SK-N-SH (cell line): ENCODE measurements at regions not wholly inside any gene's neighbourhood (a gene's known extent, or its start where the extent isn't known, plus 50 kb on each side); places are given as distances from the start of the nearest gene placed in this dataset.

Experiments used
- CTCF ChIA-PET: fragments of 300-600, 350-600 bp; formaldehyde crosslinking; extraction: SDS; loops from one replicate; lab custom pipeline; 2021; lab: Yijun Ruan, JAX
- POLR2A ChIA-PET: fragments of 350-600 bp; sonication (Branson Sonifier 250); formaldehyde crosslinking; extraction: SDS; loops from one replicate; lab custom pipeline; 2020; ENCODE audit warnings: antibody characterized with exemption, inconsistent platforms; lab: Yijun Ruan, JAX
- DNase-seq: peaks from one replicate; pipeline ENCODE4 v3.0.0; 2012
- H2AFZ ChIP-seq: fragments of 200-600 bp; sonication (generic); 2 replicates; pipeline ENCODE4 v1.8.1; 2016; ENCODE audit warnings: antibody characterized with exemption, mild to moderate bottlenecking, low read depth
- H3F3A ChIP-seq: fragments of 200-600 bp; sonication (generic); replicated peaks from 2 replicates; pipeline ENCODE3; 2016; ENCODE audit warnings: antibody characterized with exemption, mild to moderate bottlenecking; ENCODE audit not compliant: insufficient read depth
- H3K27ac ChIP-seq, 2 experiments: fragments of 200-500 bp in 1 of 2; fragments of 200-600 bp in 1 of 2; sonication (Bioruptor generic) in 1 of 2; sonication (generic), shearing (Covaris generic) in 1 of 2; 2 replicates each; pipeline versions ENCODE4 v1.5.1 to v1.6.1; 2014 to 2016; ENCODE audit warnings: low read depth in 2 of 2, inconsistent platforms in 1 of 2, low read length in 1 of 2, mild to moderate bottlenecking in 1 of 2, mixed read lengths in 1 of 2
- H3K27me3 ChIP-seq: fragments of 200-600 bp; sonication (generic), shearing (Covaris generic); 2 replicates; pipeline ENCODE4 v1.6.1; 2016; ENCODE audit warnings: mixed run types; ENCODE audit not compliant: insufficient read depth
- H3K36me3 ChIP-seq, 2 experiments: fragments of 200-500 bp in 1 of 2; fragments of 200-600 bp in 1 of 2; sonication (Bioruptor generic) in 1 of 2; sonication (generic) in 1 of 2; replicated peaks in 1 of 2; 2 replicates each; pipeline versions ENCODE3 to v1.5.1; 2014 to 2016; ENCODE audit warnings: low read length in 1 of 2, mild to moderate bottlenecking in 1 of 2; ENCODE audit not compliant: insufficient read depth in 2 of 2, control insufficient read depth in 1 of 2
- H3K4me1 ChIP-seq, 2 experiments: fragments of 200-500 bp in 1 of 2; fragments of 200-600 bp in 1 of 2; sonication (Bioruptor generic) in 1 of 2; sonication (generic), shearing (Covaris generic) in 1 of 2; 2 replicates each; pipeline versions ENCODE4 v1.5.1 to v1.6.1; 2014 to 2016; ENCODE audit warnings: low read depth in 1 of 2, low read length in 1 of 2, mixed run types in 1 of 2; ENCODE audit not compliant: insufficient read depth in 2 of 2, control insufficient read depth in 1 of 2
- H3K4me2 ChIP-seq: fragments of 200-600 bp; sonication (generic), shearing (Covaris generic); 2 replicates; pipeline ENCODE4 v1.6.1; 2017; ENCODE audit warnings: mixed run types
- H3K4me3 ChIP-seq, 2 experiments: fragments of 200-500 bp in 1 of 2; fragments of 200-600 bp in 1 of 2; sonication (Bioruptor generic) in 1 of 2; sonication (generic), shearing (Covaris generic) in 1 of 2; 2 replicates each; pipeline versions ENCODE4 v1.5.1 to v1.8.1; 2014 to 2016; ENCODE audit warnings: low read depth in 2 of 2, inconsistent platforms in 1 of 2, low read length in 1 of 2, mild to moderate bottlenecking in 1 of 2, mixed read lengths in 1 of 2, moderate library complexity in 1 of 2
- H3K79me2 ChIP-seq: fragments of 200-600 bp; sonication (generic); 2 replicates; pipeline ENCODE4 v1.8.1; 2017; ENCODE audit warnings: mild to moderate bottlenecking; ENCODE audit not compliant: insufficient read depth
- H3K9ac ChIP-seq: fragments of 200-600 bp; sonication (generic); 2 replicates; pipeline ENCODE4 v1.6.1; 2017; ENCODE audit warnings: mixed run types
- H3K9me2 ChIP-seq: fragments of 200-600 bp; sonication (generic); 2 replicates; pipeline ENCODE4 v1.6.1; 2017; ENCODE audit warnings: mixed run types
- H3K9me3 ChIP-seq: fragments of 200-600 bp; sonication (generic); 2 replicates; pipeline ENCODE4 v1.6.1; 2017; ENCODE audit warnings: mixed run types, mild to moderate bottlenecking, moderate library complexity
- H4K20me1 ChIP-seq: fragments of 200-600 bp; sonication (generic); 2 replicates; pipeline ENCODE4 v1.6.1; 2017; ENCODE audit warnings: mild to moderate bottlenecking, mixed run types; ENCODE audit not compliant: insufficient read depth
- ELF1 ChIP-seq: IDR thresholded peaks from 2 replicates; pipeline ENCODE4 v1.4.0; 2012
- EP300 ChIP-seq, 2 experiments: IDR thresholded peaks; 2 replicates each; pipeline versions ENCODE4 v1.4.0 to v1.6.1; 2012; ENCODE audit warnings: borderline replicate concordance in 1 of 2, low read depth in 1 of 2, low read length in 1 of 2
- FOXM1 ChIP-seq: IDR thresholded peaks from 2 replicates; pipeline ENCODE4 v1.4.0; 2012; ENCODE audit warnings: low read depth, mild to moderate bottlenecking
- GATA2 ChIP-seq: sonication (generic); formaldehyde crosslinking; IDR thresholded peaks from 2 replicates; pipeline ENCODE4 v1.5.0; 2020; ENCODE audit warnings: mild to moderate bottlenecking, missing genetic modification reagents
- MEF2A ChIP-seq: IDR thresholded peaks from 2 replicates; pipeline ENCODE4 v1.4.0; 2012; ENCODE audit warnings: low read depth, borderline replicate concordance
- NFIC ChIP-seq: IDR thresholded peaks from 2 replicates; pipeline ENCODE4 v1.4.0; 2012; ENCODE audit warnings: borderline replicate concordance
- NRF1 ChIP-seq: IDR thresholded peaks from 2 replicates; pipeline ENCODE4 v1.6.1; 2012; ENCODE audit warnings: low read depth, mild to moderate bottlenecking, low read length
- PBX3 ChIP-seq: IDR thresholded peaks from 2 replicates; pipeline ENCODE4; 2012
- POLR2AphosphoS5 ChIP-seq: IDR thresholded peaks from 2 replicates; pipeline ENCODE4 v1.6.1; 2012; ENCODE audit warnings: low read depth, low read length
- RCOR1 ChIP-seq: fragments of 150-350 bp; IDR thresholded peaks from 2 replicates; pipeline ENCODE4 v1.6.1; 2017; ENCODE audit warnings: antibody characterized with exemption, low read length
- SIN3A ChIP-seq: IDR thresholded peaks from 2 replicates; pipeline ENCODE4 v1.6.1; 2012; ENCODE audit warnings: low read depth, mild to moderate bottlenecking, low read length, moderate library complexity, borderline replicate concordance
- SMC3 ChIP-seq: IDR thresholded peaks from 2 replicates; pipeline ENCODE4 v1.6.1; 2012; ENCODE audit warnings: low read depth, low read length, improper control_type of control experiment
- TAF1 ChIP-seq: IDR thresholded peaks from 2 replicates; pipeline ENCODE4 v1.6.1; 2012; ENCODE audit warnings: low read depth, mild to moderate bottlenecking, low read length, moderate library complexity, borderline replicate concordance
- TEAD4 ChIP-seq: IDR thresholded peaks from 2 replicates; pipeline ENCODE4 v1.4.0; 2012; ENCODE audit warnings: mild to moderate bottlenecking, borderline replicate concordance; ENCODE audit not compliant: insufficient read depth
- USF1 ChIP-seq: IDR thresholded peaks from 2 replicates; pipeline ENCODE4 v1.4.0; 2012; ENCODE audit warnings: low read depth, borderline replicate concordance
- USF2 ChIP-seq: fragments of 150-350 bp; IDR thresholded peaks from 2 replicates; pipeline ENCODE4 v1.6.1; 2017; ENCODE audit warnings: antibody characterized with exemption, low read length, low read depth, borderline replicate concordance
- ZBTB33 ChIP-seq: IDR thresholded peaks from 2 replicates; pipeline ENCODE4 v1.4.0; 2012; ENCODE audit warnings: low read depth, borderline replicate concordance
- WGBS: methylation state at CpG from one replicate; pipeline ENCODE4 v1.1.6; 2017; ENCODE audit warnings: low lambda C conversion rate; 5-methylcytosine and 5-hydroxymethylcytosine counted together

- WGBS: 79% methylated on average over 3 of the region's 3 CpGs
- POLR2A ChIA-PET: no interaction called here
- no peak for DNase-seq
- no peaks in the 10 kb centered on the region; a peak in 1 of 4 replicates for H3K4me1 ChIP-seq
- H3K36me3 ChIP-seq: no peaks in the 10 kb centered on the region
- no peaks in the 10 kb centered on the region for H3K27me3 ChIP-seq
- no peaks in the 10 kb centered on the region for H4K20me1 ChIP-seq
- no peaks in the 10 kb centered on the region for H3K9me3 ChIP-seq
- H3K4me3 ChIP-seq: no peak overlapping the region
- no peak for TF ChIP-seq PBX3
- no peak for TF ChIP-seq SIN3A
- TF ChIP-seq ZBTB33: no peak
- TF ChIP-seq USF1: no peak
- no peak for TF ChIP-seq NFIC
- TF ChIP-seq RCOR1: no peak
- no peak for TF ChIP-seq USF2
- no peak for TF ChIP-seq ELF1
- no peak for TF ChIP-seq MEF2A
- TF ChIP-seq SMC3: no peak
- no peak for TF ChIP-seq GATA2
- no peak for TF ChIP-seq EP300 (IDR thresholded peaks at IDR 0.05; ENCODE audit: borderline replicate concordance in 1 of 2, low read depth in 1 of 2, low read length in 1 of 2)
- TF ChIP-seq FOXM1: no peak
- TF ChIP-seq POLR2AphosphoS5: no peak
- TF ChIP-seq TAF1: no peak
- TF ChIP-seq TEAD4: no peak
- no peak for TF ChIP-seq NRF1
- TF ChIP-seq, all 33 proteins: peak for 0
- Histone ChIP-seq H3K9me2 (no peaks in the 10 kb centered on the region), H3K79me2 (no peaks in the 10 kb centered on the region), H3K4me2 (no peak overlapping the region), H3K9ac (no peak overlapping the region), H3K27ac (no peak overlapping the region), H3F3A (no peaks in the 10 kb centered on the region), H2AFZ (no peak overlapping the region)
- CTCF ChIA-PET: interaction anchor here (1.2 to 1.6 kb wide), 2 partner anchors 11 to 797 kb away, joined by 3 to 4 read pairs; no protein-coding TSS in a partner anchor
Measured at GRCh38 chr16:65473699-65474098, 351.8 kb upstream of the CDH11 start.
